ENCODE measurements at regions not wholly inside any gene's neighbourhood (a gene's known extent, or its start where the extent isn't known, plus 50 kb on each side); places are given as distances from the start of the nearest gene placed in this dataset.

DNA sequence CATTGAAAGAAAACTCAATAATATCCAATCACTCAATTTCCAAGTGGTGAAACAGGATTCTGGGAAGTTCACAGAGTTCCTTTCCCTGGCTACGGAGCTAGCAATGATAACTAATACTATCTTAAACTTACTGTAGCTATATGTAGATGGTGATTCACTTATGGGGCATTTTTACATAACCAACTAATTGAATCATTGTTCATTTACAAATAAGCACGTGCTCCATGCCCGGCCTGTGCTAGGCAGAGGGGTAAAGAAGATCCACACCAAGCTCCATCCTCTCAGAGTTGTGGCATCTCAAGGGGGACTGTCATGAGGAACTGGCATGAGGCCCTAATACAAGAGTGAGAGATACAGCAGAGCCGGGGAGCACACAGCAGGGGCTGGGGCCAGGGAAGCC is 176.3 kb downstream of the ANKRD30B start:
- no peak overlapping the region for H3K4me3 ChIP-seq (ENCODE audit: severe bottlenecking)
- ATAC-seq (ENCODE audit: low read depth) (peak; percentile 58), DNase-seq (ENCODE audit: low spot score) (no peak)
- H3K27me3 ChIP-seq (ENCODE audit: insufficient read depth, poor library complexity, severe bottlenecking) = no peaks in the 10 kb centered on the region
- H3K9me3 ChIP-seq (ENCODE audit: severe bottlenecking) = no peaks in the 10 kb centered on the region
- TF ChIP-seq, protein P1, sequence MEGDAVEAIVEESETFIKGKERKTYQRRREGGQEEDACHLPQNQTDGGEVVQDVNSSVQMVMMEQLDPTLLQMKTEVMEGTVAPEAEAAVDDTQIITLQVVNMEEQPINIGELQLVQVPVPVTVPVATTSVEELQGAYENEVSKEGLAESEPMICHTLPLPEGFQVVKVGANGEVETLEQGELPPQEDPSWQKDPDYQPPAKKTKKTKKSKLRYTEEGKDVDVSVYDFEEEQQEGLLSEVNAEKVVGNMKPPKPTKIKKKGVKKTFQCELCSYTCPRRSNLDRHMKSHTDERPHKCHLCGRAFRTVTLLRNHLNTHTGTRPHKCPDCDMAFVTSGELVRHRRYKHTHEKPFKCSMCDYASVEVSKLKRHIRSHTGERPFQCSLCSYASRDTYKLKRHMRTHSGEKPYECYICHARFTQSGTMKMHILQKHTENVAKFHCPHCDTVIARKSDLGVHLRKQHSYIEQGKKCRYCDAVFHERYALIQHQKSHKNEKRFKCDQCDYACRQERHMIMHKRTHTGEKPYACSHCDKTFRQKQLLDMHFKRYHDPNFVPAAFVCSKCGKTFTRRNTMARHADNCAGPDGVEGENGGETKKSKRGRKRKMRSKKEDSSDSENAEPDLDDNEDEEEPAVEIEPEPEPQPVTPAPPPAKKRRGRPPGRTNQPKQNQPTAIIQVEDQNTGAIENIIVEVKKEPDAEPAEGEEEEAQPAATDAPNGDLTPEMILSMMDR (IDR thresholded peaks at IDR 0.05; ENCODE audit: poor library complexity, severe bottlenecking) = no peak
- H3K27ac ChIP-seq (ENCODE audit: poor library complexity, severe bottlenecking) = no peak overlapping the region
- no peaks in the 10 kb centered on the region for H3K4me1 ChIP-seq (ENCODE audit: insufficient read depth, poor library complexity, severe bottlenecking)
- H3K36me3 ChIP-seq (ENCODE audit: low read depth) = no peaks in the 10 kb centered on the region

DNA sequence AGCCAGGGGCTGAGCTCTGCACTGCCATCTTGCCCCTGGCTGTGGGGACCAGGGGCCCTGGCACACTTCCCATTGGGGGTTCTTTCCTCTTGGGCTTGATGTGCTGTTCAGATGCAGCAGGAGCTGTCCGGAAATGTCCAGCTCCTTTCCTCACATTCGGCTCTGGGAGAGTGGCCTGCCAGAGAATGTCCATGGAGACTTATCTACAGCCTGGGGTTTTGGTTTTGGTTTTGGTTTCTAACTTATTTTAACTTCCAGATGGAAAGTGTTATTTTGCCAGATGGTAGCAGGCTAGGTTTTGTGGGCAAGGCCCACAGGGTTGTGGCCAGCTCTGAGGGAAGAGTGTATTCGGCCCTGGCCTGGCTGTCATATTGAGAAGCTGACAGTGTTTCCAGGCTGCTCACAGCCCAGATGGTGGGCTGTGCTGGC is 177.3 kb downstream of the ANKRD30B start:
- Histone ChIP-seq H3K27me3 (ENCODE audit: insufficient read depth, poor library complexity, severe bottlenecking) (no peaks in the 10 kb centered on the region), H3K27ac (ENCODE audit: poor library complexity, severe bottlenecking) (no peak overlapping the region), H3K4me3 (ENCODE audit: severe bottlenecking) (no peak overlapping the region), H3K36me3 (ENCODE audit: low read depth) (no peaks in the 10 kb centered on the region), H3K4me1 (ENCODE audit: insufficient read depth, poor library complexity, severe bottlenecking) (no peaks in the 10 kb centered on the region), H3K9me3 (ENCODE audit: severe bottlenecking) (no peaks in the 10 kb centered on the region)
- TF ChIP-seq, protein P1 (IDR thresholded peaks at IDR 0.05; ENCODE audit: poor library complexity, severe bottlenecking) = no peak
- DNase-seq (ENCODE audit: low spot score) (no peak), ATAC-seq (ENCODE audit: low read depth) (no peak)

DNA sequence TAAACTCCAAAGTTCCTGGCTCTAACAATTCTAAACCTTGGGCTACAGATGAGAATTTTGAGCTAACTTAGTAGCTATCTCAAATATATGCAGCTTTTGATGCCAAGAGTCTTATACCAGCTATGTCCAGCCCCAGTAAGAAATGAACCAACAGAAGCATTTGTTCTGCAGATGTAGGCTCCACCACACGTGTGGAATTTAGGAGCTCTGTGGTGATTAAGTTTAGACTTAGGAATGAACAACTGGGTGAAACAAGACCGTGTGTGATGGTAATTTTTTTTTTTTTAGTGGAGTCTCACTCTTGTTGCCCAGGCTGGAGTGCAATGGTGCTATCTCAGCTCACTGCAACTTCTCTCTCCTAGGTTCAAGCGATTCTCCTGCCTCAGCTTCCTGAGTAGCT is 179.7 kb downstream of the ANKRD30B start:
- H3K4me1 ChIP-seq (ENCODE audit: insufficient read depth, poor library complexity, severe bottlenecking) = no peaks in the 10 kb centered on the region
- no peak overlapping the region for H3K4me3 ChIP-seq (ENCODE audit: severe bottlenecking)
- H3K36me3 ChIP-seq (ENCODE audit: low read depth) = no peaks in the 10 kb centered on the region
- ATAC-seq (ENCODE audit: low read depth) (no peak), DNase-seq (ENCODE audit: low spot score) (no peak)
- H3K27me3 ChIP-seq (ENCODE audit: insufficient read depth, poor library complexity, severe bottlenecking) = no peaks in the 10 kb centered on the region
- no peak overlapping the region for H3K27ac ChIP-seq (ENCODE audit: poor library complexity, severe bottlenecking)
- H3K9me3 ChIP-seq (ENCODE audit: severe bottlenecking) = no peaks in the 10 kb centered on the region
- TF ChIP-seq, protein P1 (IDR thresholded peaks at IDR 0.05; ENCODE audit: poor library complexity, severe bottlenecking) = no peak

DNA sequence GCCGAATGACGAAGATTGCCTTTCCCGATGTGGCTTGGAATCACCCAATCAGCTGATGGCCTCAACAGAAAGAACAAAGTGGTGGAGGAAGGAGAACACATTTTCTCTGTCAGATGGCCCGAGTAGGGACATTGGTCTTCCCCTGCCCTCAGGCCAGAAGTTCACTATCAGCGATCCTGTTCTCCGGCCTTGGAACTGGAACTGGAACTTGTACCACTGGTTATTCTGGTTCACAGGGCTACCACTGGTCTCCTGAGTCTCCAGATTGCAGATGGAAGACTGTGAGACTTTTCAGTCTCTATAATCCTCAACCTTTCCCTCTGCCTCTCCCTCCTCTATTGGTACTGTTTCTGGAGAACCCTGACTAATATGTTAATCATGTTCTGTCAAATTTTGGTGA is 180.4 kb downstream of the ANKRD30B start:
- Histone ChIP-seq H3K27me3 (ENCODE audit: insufficient read depth, poor library complexity, severe bottlenecking) (no peaks in the 10 kb centered on the region), H3K27ac (ENCODE audit: poor library complexity, severe bottlenecking) (no peak overlapping the region), H3K9me3 (ENCODE audit: severe bottlenecking) (no peaks in the 10 kb centered on the region), H3K4me1 (ENCODE audit: insufficient read depth, poor library complexity, severe bottlenecking) (no peaks in the 10 kb centered on the region), H3K4me3 (ENCODE audit: severe bottlenecking) (no peak overlapping the region), H3K36me3 (ENCODE audit: low read depth) (no peaks in the 10 kb centered on the region)
- ATAC-seq (ENCODE audit: low read depth) (no peak), DNase-seq (ENCODE audit: low spot score) (no peak)
- TF ChIP-seq, protein P1 (IDR thresholded peaks at IDR 0.05; ENCODE audit: poor library complexity, severe bottlenecking) = no peak

DNA sequence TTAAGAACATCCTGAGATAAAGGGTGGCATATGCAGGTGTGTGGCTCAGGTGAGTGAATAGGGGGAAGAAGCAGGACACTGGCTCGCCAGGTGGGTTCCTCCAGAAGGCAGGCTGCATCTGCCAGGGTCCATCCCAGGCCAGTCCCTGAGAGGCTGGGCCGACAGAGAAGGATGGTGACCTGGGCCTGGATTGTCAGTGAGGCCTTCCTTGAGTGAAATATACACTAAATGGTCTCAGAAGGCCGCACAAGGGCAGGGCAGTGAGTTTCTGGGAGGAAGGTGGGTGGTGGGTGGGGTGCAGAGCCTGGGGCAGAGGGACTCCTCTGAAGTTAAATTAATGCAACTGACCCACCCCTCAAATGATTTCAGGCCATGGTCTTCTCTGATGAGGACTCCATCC is 182.1 kb downstream of the ANKRD30B start:
- Histone ChIP-seq H3K4me1 (ENCODE audit: insufficient read depth, poor library complexity, severe bottlenecking) (no peaks in the 10 kb centered on the region), H3K36me3 (ENCODE audit: low read depth) (no peaks in the 10 kb centered on the region), H3K9me3 (ENCODE audit: severe bottlenecking) (no peaks in the 10 kb centered on the region), H3K27ac (ENCODE audit: poor library complexity, severe bottlenecking) (no peak overlapping the region), H3K27me3 (ENCODE audit: insufficient read depth, poor library complexity, severe bottlenecking) (no peaks in the 10 kb centered on the region), H3K4me3 (ENCODE audit: severe bottlenecking) (no peak overlapping the region)
- TF ChIP-seq, protein P1 (IDR thresholded peaks at IDR 0.05; ENCODE audit: poor library complexity, severe bottlenecking) = no peak
- ATAC-seq (ENCODE audit: low read depth) (no peak), DNase-seq (ENCODE audit: low spot score) (no peak)

All from RWPE2 (cell line).